ENCODE measurements at regions not wholly inside any gene's neighbourhood (a gene's known extent, or its start where the extent isn't known, plus 50 kb on each side); places are given as distances from the start of the nearest gene placed in this dataset.

DNA sequence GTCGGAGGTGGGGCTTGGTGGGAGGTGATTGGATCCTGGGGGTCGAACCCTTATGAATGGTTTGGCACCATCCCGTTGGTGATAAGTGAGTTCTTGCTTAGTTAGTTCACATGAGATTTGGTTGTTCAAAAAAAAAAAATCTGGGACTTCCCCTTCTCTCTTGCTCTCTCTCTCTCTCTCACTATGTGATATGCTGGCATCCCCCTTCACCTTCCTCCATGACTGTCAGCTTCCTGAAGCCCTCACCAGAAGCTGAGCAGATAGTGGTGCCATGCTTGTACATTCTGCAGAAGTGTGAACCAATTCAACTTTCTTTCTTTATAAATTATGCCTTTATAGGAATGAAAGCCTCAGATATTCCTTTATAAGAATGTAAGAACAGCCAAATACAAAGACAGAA is 269.7 kb upstream of the APCDD1 start:
- Histone ChIP-seq H3K9me3 (ENCODE audit: severe bottlenecking) (no peaks in the 10 kb centered on the region), H3K27me3 (ENCODE audit: insufficient read depth, poor library complexity, severe bottlenecking) (no peaks in the 10 kb centered on the region), H3K4me1 (ENCODE audit: insufficient read depth, poor library complexity, severe bottlenecking) (no peaks in the 10 kb centered on the region), H3K36me3 (ENCODE audit: low read depth) (no peaks in the 10 kb centered on the region), H3K27ac (ENCODE audit: poor library complexity, severe bottlenecking) (no peak overlapping the region), H3K4me3 (ENCODE audit: severe bottlenecking) (no peak overlapping the region)
- ATAC-seq (ENCODE audit: low read depth) (no peak), DNase-seq (ENCODE audit: low spot score) (no peak)
- TF ChIP-seq, protein P1, sequence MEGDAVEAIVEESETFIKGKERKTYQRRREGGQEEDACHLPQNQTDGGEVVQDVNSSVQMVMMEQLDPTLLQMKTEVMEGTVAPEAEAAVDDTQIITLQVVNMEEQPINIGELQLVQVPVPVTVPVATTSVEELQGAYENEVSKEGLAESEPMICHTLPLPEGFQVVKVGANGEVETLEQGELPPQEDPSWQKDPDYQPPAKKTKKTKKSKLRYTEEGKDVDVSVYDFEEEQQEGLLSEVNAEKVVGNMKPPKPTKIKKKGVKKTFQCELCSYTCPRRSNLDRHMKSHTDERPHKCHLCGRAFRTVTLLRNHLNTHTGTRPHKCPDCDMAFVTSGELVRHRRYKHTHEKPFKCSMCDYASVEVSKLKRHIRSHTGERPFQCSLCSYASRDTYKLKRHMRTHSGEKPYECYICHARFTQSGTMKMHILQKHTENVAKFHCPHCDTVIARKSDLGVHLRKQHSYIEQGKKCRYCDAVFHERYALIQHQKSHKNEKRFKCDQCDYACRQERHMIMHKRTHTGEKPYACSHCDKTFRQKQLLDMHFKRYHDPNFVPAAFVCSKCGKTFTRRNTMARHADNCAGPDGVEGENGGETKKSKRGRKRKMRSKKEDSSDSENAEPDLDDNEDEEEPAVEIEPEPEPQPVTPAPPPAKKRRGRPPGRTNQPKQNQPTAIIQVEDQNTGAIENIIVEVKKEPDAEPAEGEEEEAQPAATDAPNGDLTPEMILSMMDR (IDR thresholded peaks at IDR 0.05; ENCODE audit: poor library complexity, severe bottlenecking), result no peak

DNA sequence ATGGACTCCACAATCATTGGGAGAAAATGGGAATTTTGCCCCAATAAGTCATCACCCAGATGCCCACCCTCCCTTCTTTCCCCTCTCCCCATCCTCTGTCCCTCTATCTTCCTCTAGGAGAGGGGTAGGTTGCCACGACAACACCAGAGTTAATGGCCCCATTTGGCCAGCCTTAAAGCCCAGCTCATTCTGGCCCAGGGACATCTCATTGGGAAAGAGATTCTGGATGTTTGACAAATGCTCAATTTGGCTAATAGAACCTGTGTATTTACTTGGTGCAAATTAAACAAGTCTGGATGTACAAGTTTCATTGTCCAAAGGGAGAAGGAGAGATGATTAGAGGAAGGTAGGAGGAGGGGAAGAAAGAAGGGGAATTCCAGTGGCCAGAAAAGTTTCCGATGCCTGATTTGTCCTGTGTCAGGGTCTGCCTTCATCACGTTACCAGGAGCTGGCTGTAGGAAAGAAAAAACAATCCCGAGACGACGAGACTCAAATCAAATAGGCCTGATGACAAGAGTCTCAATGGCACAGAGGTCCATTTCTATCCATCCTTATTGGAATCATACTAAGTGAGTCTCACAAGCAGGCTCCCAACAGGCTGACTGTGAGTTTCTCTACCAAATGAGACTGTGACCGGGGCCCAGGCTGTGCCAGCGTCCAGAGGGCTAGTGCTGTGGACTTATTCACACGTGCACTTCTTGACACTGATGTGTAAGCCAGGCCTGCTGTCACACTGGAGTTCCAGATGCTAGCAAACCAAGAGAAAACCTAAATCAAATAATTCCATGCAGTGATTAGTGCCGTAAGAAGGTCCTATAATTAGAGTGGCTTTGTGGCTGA is 265.2 kb upstream of the APCDD1 start:
- no peaks in the 10 kb centered on the region for H3K36me3 ChIP-seq (ENCODE audit: low read depth)
- TF ChIP-seq, protein P1 (IDR thresholded peaks at IDR 0.05; ENCODE audit: poor library complexity, severe bottlenecking), result no peak
- H3K4me3 ChIP-seq (ENCODE audit: severe bottlenecking), result no peak overlapping the region
- no peaks in the 10 kb centered on the region for H3K27me3 ChIP-seq (ENCODE audit: insufficient read depth, poor library complexity, severe bottlenecking)
- ATAC-seq (ENCODE audit: low read depth), result no peak
- H3K4me1 ChIP-seq (ENCODE audit: insufficient read depth, poor library complexity, severe bottlenecking), result no peaks in the 10 kb centered on the region
- no peak for DNase-seq (ENCODE audit: low spot score)
- H3K27ac ChIP-seq (ENCODE audit: poor library complexity, severe bottlenecking), result no peak overlapping the region
- H3K9me3 ChIP-seq (ENCODE audit: severe bottlenecking), result no peaks in the 10 kb centered on the region

DNA sequence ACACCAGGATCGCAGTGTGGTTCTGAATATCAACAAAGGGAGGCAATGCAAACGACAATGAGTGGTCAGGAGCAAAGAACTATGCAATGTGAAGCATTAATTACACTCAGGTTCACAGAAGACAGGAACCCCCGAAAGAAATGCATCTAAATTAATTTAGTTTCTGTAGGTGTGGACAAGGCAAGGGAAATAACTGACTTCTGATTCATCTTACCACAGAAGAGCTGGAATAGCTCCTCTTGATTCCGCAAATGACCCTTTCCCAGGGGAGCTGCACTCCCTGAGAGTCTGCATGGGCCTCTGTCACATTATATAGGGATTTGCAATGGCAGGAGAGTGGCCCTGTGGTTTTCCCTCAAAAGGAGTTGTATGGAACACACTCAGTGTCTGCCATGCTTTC is 263.9 kb upstream of the APCDD1 start:
- TF ChIP-seq, protein P1 (IDR thresholded peaks at IDR 0.05; ENCODE audit: poor library complexity, severe bottlenecking), result no peak
- no peaks in the 10 kb centered on the region for H3K27me3 ChIP-seq (ENCODE audit: insufficient read depth, poor library complexity, severe bottlenecking)
- H3K4me1 ChIP-seq (ENCODE audit: insufficient read depth, poor library complexity, severe bottlenecking), result no peaks in the 10 kb centered on the region
- no peaks in the 10 kb centered on the region for H3K36me3 ChIP-seq (ENCODE audit: low read depth)
- ATAC-seq (ENCODE audit: low read depth) (no peak), DNase-seq (ENCODE audit: low spot score) (no peak)
- H3K4me3 ChIP-seq (ENCODE audit: severe bottlenecking), result no peak overlapping the region
- no peaks in the 10 kb centered on the region for H3K9me3 ChIP-seq (ENCODE audit: severe bottlenecking)
- H3K27ac ChIP-seq (ENCODE audit: poor library complexity, severe bottlenecking), result no peak overlapping the region

DNA sequence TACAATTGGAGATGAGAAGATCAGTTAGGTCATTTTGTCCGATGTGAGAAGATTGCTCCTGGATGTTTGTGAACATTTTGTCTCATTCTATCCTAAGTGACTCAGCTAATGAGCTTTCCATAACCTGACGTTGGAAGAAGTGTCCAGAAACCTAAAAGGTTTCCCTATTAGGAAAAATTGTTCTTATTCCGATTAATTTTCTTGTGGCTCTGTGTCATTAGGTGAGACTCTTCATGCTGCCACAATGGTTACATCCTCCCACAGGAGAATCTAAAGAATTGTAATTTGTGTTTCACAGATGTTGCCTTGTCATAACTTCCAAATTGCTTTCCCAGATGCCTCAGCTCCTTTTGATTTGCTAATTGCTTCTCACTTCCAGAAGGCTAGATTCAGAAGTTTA is 261.0 kb upstream of the APCDD1 start:
- TF ChIP-seq, protein P1 (IDR thresholded peaks at IDR 0.05; ENCODE audit: poor library complexity, severe bottlenecking), result no peak
- Histone ChIP-seq H3K36me3 (ENCODE audit: low read depth) (no peaks in the 10 kb centered on the region), H3K4me1 (ENCODE audit: insufficient read depth, poor library complexity, severe bottlenecking) (no peaks in the 10 kb centered on the region), H3K4me3 (ENCODE audit: severe bottlenecking) (no peak overlapping the region), H3K9me3 (ENCODE audit: severe bottlenecking) (no peaks in the 10 kb centered on the region), H3K27me3 (ENCODE audit: insufficient read depth, poor library complexity, severe bottlenecking) (no peaks in the 10 kb centered on the region), H3K27ac (ENCODE audit: poor library complexity, severe bottlenecking) (no peak overlapping the region)
- ATAC-seq (ENCODE audit: low read depth) (no peak), DNase-seq (ENCODE audit: low spot score) (no peak)

DNA sequence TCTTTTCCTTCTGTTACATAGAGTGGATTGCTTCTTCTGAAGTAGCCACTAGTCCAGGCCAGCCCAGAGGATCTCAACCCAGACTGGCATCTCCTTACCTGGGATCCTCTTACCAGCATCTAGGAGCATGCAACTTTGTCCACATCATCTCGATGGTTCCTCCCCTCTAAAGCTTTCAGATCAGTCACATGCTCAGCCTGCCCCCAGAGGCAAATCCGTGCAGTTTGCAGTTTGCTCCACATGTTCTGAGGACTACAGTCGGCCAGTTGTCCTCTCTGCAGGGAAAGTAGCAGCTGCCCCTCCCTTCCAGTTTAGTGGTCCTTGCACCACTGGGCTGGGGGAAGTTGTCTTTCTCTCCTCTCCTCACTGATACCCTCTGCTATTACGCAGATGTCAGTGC is 259.8 kb upstream of the APCDD1 start:
- Histone ChIP-seq H3K36me3 (ENCODE audit: low read depth) (no peaks in the 10 kb centered on the region), H3K27me3 (ENCODE audit: insufficient read depth, poor library complexity, severe bottlenecking) (no peaks in the 10 kb centered on the region), H3K4me1 (ENCODE audit: insufficient read depth, poor library complexity, severe bottlenecking) (no peaks in the 10 kb centered on the region), H3K9me3 (ENCODE audit: severe bottlenecking) (no peaks in the 10 kb centered on the region), H3K27ac (ENCODE audit: poor library complexity, severe bottlenecking) (no peak overlapping the region), H3K4me3 (ENCODE audit: severe bottlenecking) (no peak overlapping the region)
- ATAC-seq (ENCODE audit: low read depth) (no peak), DNase-seq (ENCODE audit: low spot score) (no peak)
- TF ChIP-seq, protein P1 (IDR thresholded peaks at IDR 0.05; ENCODE audit: poor library complexity, severe bottlenecking), result no peak

All from RWPE2 (cell line).